Neural progenitor cell (in vitro differentiated cells): ENCODE measurements at regions not wholly inside any gene's neighbourhood (a gene's known extent, or its start where the extent isn't known, plus 50 kb on each side); places are given as distances from the start of the nearest gene placed in this dataset.

Experiments used
- EZH2 ChIP-seq: fragments of 200-600 bp; sonication (generic); IDR thresholded peaks from 2 replicates; pipeline ENCODE4 v1.6.1; 2017; ENCODE audit warnings: antibody characterized with exemption, mild to moderate bottlenecking, moderate library complexity
- EZH2phosphoT487 ChIP-seq: fragments of 200-600 bp; sonication (generic); IDR thresholded peaks from 2 replicates; pipeline ENCODE4 v1.6.1; 2017; ENCODE audit warnings: antibody characterized with exemption
- TF ChIP-seq, protein P1 (sequence below): fragments of 200-600 bp; sonication (generic); IDR thresholded peaks from 2 replicates; pipeline ENCODE4 v1.5.1; 2017; ENCODE audit warnings: antibody characterized with exemption, mild to moderate bottlenecking

- TF ChIP-seq, protein P1, sequence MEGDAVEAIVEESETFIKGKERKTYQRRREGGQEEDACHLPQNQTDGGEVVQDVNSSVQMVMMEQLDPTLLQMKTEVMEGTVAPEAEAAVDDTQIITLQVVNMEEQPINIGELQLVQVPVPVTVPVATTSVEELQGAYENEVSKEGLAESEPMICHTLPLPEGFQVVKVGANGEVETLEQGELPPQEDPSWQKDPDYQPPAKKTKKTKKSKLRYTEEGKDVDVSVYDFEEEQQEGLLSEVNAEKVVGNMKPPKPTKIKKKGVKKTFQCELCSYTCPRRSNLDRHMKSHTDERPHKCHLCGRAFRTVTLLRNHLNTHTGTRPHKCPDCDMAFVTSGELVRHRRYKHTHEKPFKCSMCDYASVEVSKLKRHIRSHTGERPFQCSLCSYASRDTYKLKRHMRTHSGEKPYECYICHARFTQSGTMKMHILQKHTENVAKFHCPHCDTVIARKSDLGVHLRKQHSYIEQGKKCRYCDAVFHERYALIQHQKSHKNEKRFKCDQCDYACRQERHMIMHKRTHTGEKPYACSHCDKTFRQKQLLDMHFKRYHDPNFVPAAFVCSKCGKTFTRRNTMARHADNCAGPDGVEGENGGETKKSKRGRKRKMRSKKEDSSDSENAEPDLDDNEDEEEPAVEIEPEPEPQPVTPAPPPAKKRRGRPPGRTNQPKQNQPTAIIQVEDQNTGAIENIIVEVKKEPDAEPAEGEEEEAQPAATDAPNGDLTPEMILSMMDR = no peak
- TF ChIP-seq EZH2phosphoT487 (no peak), EZH2 (no peak)
Measured at GRCh38 chr1:14373081-14373758, 225.3 kb upstream of the KAZN start.
